DOHH2 (cell line): ENCODE measurements at regions not wholly inside any gene's neighbourhood (a gene's known extent, or its start where the extent isn't known, plus 50 kb on each side); places are given as distances from the start of the nearest gene placed in this dataset.

Experiments used
- H3F3A ChIP-seq: fragments of 200-600 bp; sonication (generic), shearing (Covaris generic); 2 replicates; pipeline ENCODE4 v1.6.0; 2016; ENCODE audit warnings: antibody characterized with exemption, mild to moderate bottlenecking; ENCODE audit not compliant: control insufficient read depth, insufficient read depth
- H3K27ac ChIP-seq: fragments of 200-600 bp; sonication (generic); 2 replicates; pipeline ENCODE4 v1.5.1; 2014; ENCODE audit warnings: low read depth, mild to moderate bottlenecking, low read length, moderate library complexity
- H3K27me3 ChIP-seq: fragments of 200-600 bp; sonication (generic); 2 replicates; pipeline ENCODE4 v1.6.1; 2014; ENCODE audit warnings: mild to moderate bottlenecking, low read length, mixed read lengths; ENCODE audit not compliant: control insufficient read depth
- H3K36me3 ChIP-seq: fragments of 200-600 bp; sonication (generic); 2 replicates; pipeline ENCODE4 v1.6.1; 2014; ENCODE audit warnings: mild to moderate bottlenecking, low read length, moderate library complexity, mixed read lengths; ENCODE audit not compliant: control insufficient read depth
- H3K4me1 ChIP-seq: fragments of 200-600 bp; sonication (generic); 2 replicates; pipeline ENCODE4 v1.6.1; 2014; ENCODE audit warnings: mild to moderate bottlenecking, low read length, mixed read lengths; ENCODE audit not compliant: control insufficient read depth
- H3K4me2 ChIP-seq: fragments of 200-600 bp; sonication (generic); 2 replicates; pipeline ENCODE4 v1.6.0; 2014; ENCODE audit warnings: mild to moderate bottlenecking, low read length, moderate library complexity
- H3K4me3 ChIP-seq: fragments of 200-600 bp; sonication (generic); 2 replicates; pipeline ENCODE4 v1.5.1; 2014; ENCODE audit warnings: mild to moderate bottlenecking, low read length, mixed read lengths
- H3K79me2 ChIP-seq: fragments of 200-600 bp; sonication (generic); 2 replicates; pipeline ENCODE4 v1.6.1; 2014; ENCODE audit warnings: mild to moderate bottlenecking, low read length, mixed read lengths; ENCODE audit not compliant: control insufficient read depth
- H3K9me2 ChIP-seq: fragments of 200-600 bp; sonication (generic); replicated peaks from 2 replicates; pipeline ENCODE4 v1.6.1; 2014; ENCODE audit warnings: mild to moderate bottlenecking, low read length, mixed read lengths; ENCODE audit not compliant: control insufficient read depth
- H3K9me3 ChIP-seq: fragments of 200-600 bp; sonication (generic); 2 replicates; pipeline ENCODE4 v1.6.1; 2014; ENCODE audit warnings: antibody characterized with exemption, low read length, mixed read lengths; ENCODE audit not compliant: control insufficient read depth, insufficient read depth
- H4K20me1 ChIP-seq: fragments of 200-600 bp; sonication (generic); 2 replicates; pipeline ENCODE4 v1.6.0; 2014; ENCODE audit warnings: low read depth, mild to moderate bottlenecking, antibody characterized with exemption, low read length, moderate library complexity; ENCODE audit not compliant: control insufficient read depth, insufficient read depth
- EZH2phosphoT487 ChIP-seq: fragments of 200-600 bp; sonication (generic); IDR thresholded peaks from 2 replicates; pipeline ENCODE4 v1.6.1; 2017; ENCODE audit warnings: borderline replicate concordance, mild to moderate bottlenecking, antibody characterized with exemption, low read length, moderate library complexity, mixed read lengths
- TF ChIP-seq, protein P1 (sequence below): fragments of 200-600 bp; sonication (generic); IDR thresholded peaks from one replicate; pipeline ENCODE4 v1.5.1; 2014; ENCODE audit warnings: antibody characterized with exemption, mild to moderate bottlenecking, low read depth, low read length; ENCODE audit not compliant: poor library complexity, severe bottlenecking

DNA sequence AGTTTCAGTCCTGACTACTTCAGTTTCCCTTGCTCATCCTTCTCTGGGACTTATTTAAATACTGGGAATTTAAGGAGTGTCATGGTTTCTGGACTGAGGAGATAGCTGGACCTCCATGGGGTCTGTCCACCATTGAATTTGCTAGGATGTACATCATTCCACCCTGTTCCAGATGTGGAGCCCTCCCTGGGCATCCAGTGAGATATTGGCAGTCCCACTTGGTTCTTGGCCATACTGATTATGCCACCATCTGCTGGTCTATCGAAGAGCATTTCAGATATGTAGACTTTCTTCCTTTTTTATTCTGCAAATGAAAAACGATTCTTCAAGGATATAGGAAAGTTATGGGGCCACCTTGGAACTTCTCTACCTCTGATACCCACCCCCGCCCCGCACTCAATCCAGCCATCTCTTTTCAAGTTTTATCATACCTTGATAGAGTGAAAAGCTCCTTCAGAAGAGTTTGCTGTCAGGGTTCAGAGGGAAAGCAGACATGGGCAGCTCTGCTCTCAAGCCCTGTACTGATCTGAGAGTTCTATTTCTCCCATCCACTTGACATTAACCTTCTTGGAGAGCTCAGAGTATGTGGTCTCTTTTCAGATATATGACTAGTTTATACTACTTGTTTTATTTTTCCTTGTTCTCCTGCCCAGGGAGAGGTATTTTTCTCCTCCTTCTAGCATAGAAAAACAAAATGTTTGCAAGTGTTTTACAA is 490.7 kb upstream of the SGCD start:
- TF ChIP-seq EZH2phosphoT487, result no peak
- TF ChIP-seq, protein P1, sequence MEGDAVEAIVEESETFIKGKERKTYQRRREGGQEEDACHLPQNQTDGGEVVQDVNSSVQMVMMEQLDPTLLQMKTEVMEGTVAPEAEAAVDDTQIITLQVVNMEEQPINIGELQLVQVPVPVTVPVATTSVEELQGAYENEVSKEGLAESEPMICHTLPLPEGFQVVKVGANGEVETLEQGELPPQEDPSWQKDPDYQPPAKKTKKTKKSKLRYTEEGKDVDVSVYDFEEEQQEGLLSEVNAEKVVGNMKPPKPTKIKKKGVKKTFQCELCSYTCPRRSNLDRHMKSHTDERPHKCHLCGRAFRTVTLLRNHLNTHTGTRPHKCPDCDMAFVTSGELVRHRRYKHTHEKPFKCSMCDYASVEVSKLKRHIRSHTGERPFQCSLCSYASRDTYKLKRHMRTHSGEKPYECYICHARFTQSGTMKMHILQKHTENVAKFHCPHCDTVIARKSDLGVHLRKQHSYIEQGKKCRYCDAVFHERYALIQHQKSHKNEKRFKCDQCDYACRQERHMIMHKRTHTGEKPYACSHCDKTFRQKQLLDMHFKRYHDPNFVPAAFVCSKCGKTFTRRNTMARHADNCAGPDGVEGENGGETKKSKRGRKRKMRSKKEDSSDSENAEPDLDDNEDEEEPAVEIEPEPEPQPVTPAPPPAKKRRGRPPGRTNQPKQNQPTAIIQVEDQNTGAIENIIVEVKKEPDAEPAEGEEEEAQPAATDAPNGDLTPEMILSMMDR, result no peak
- Histone ChIP-seq H3F3A (no peaks in the 10 kb centered on the region), H3K27me3 (no peaks in the 10 kb centered on the region)

DNA sequence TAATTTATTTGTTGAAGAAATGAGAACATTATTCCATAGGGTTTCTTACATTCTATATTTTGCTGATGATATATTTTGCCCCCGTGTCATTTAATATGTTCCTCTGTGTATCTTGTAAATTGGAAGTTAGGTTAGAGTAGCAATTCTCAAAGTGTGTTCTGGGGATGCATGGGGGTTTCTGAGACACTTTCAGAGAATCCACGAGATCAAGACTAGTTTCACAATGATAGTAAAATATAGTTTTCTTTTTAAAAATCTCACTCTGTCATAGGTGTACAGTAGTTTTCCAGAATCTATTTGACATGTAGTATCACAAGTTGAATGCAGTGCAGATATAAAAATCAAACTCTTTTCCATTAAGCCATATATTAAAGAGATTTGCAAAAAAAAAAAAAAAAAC is 488.6 kb upstream of the SGCD start:
- no peaks in the 10 kb centered on the region for H4K20me1 ChIP-seq
- H3K4me3 ChIP-seq, result no peak overlapping the region
- no peak overlapping the region for H3K27ac ChIP-seq
- H3K4me2 ChIP-seq, result no peak overlapping the region
- H3K79me2 ChIP-seq, result no peaks in the 10 kb centered on the region
- no peaks in the 10 kb centered on the region for H3F3A ChIP-seq
- no peaks in the 10 kb centered on the region for H3K36me3 ChIP-seq
- no peaks in the 10 kb centered on the region for H3K27me3 ChIP-seq
- no peaks in the 10 kb centered on the region for H3K9me3 ChIP-seq
- no peaks in the 10 kb centered on the region for H3K4me1 ChIP-seq
- H3K9me2 ChIP-seq, result no peaks in the 10 kb centered on the region
- TF ChIP-seq, protein P1, result no peak
- no peak for TF ChIP-seq EZH2phosphoT487

More for the DNA sequence above, 490.7 kb upstream of the SGCD start:
- no peaks in the 10 kb centered on the region for H3K9me2 ChIP-seq
- no peaks in the 10 kb centered on the region for H4K20me1 ChIP-seq
- H3K4me3 ChIP-seq, result no peak overlapping the region
- no peak overlapping the region for H3K4me2 ChIP-seq
- H3K79me2 ChIP-seq, result no peaks in the 10 kb centered on the region
- no peak overlapping the region for H3K27ac ChIP-seq
- no peaks in the 10 kb centered on the region for H3K4me1 ChIP-seq
- H3K9me3 ChIP-seq, result no peaks in the 10 kb centered on the region
- H3K36me3 ChIP-seq, result no peaks in the 10 kb centered on the region

DNA sequence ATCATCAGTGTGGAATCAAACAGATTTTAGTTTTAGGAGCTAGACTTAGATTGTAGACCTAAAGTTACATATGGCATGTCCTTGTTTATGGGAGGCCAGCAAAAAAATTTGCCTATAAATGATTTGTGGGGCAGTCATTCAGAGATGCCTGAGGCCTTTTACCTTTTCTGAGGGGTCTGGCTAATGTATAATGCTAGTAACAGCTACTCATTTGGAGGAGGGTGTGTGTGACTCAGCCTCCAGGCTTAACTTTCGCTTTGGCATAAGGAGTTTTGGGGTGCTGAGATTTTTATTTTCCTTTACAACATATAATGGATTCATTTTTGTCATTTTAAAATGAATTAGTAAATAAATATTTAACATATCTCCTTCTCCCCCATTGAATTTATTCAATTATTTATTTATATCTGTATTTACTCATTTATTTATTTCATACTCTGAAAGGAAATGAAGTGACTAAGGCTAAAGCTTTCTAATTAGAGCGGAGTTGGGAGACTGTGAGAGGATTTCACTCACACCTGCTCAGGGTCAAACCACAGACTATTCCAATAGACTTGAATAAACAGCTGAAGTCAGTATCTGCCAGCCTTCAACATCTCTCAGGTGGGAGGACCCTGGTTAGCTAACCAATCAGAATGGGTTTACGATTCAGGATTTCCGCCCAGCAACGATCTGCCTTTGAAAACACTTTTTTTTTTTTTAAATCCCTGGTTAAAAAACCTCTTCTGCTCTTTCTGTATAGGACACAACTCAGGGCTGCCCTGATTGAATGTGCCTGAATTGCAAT is 487.5 kb upstream of the SGCD start:
- no peaks in the 10 kb centered on the region for H3K9me2 ChIP-seq
- H4K20me1 ChIP-seq, result no peaks in the 10 kb centered on the region
- H3K27ac ChIP-seq, result no peak overlapping the region
- TF ChIP-seq, protein P1, result no peak
- H3K36me3 ChIP-seq, result no peaks in the 10 kb centered on the region
- no peaks in the 10 kb centered on the region for H3K79me2 ChIP-seq
- H3K27me3 ChIP-seq, result no peaks in the 10 kb centered on the region
- H3K9me3 ChIP-seq, result no peaks in the 10 kb centered on the region
- no peak overlapping the region for H3K4me2 ChIP-seq
- H3K4me1 ChIP-seq, result no peaks in the 10 kb centered on the region
- no peak overlapping the region for H3K4me3 ChIP-seq
- H3F3A ChIP-seq, result no peaks in the 10 kb centered on the region
